ENCODE measurements at regions not wholly inside any gene's neighbourhood (a gene's known extent, or its start where the extent isn't known, plus 50 kb on each side); places are given as distances from the start of the nearest gene placed in this dataset.

GRCh38 chrX:19190902-19191301, 68.6 kb upstream of the ADGRG2 start:
- TF ChIP-seq ZNF416 (CRISPR knock-in tag; IDR thresholded peaks at IDR 0.05) = no peak
- TF ChIP-seq ZNF423 (CRISPR knock-in tag; IDR thresholded peaks at IDR 0.05) = no peak
- no peak for TF ChIP-seq ATF3 (CRISPR knock-in tag; conservative IDR thresholded peaks at IDR 0.05)
- no peak for TF ChIP-seq IRF1 (CRISPR knock-in tag; IDR thresholded peaks at IDR 0.05)
- TF ChIP-seq ZNF138 (CRISPR knock-in tag; conservative IDR thresholded peaks at IDR 0.05) = no peak
- no peak for TF ChIP-seq AR (CRISPR knock-in tag; IDR thresholded peaks at IDR 0.05)
- TF ChIP-seq NFE2L1 (CRISPR knock-in tag; IDR thresholded peaks at IDR 0.05) = no peak
- TF ChIP-seq NFATC4 (CRISPR knock-in tag; IDR thresholded peaks at IDR 0.05) = no peak
- no peak for TF ChIP-seq ETV6 (CRISPR knock-in tag; IDR thresholded peaks at IDR 0.05)
- no peak for TF ChIP-seq CREM (CRISPR knock-in tag; IDR thresholded peaks at IDR 0.05)
- no peak for TF ChIP-seq CDX4 (CRISPR knock-in tag; IDR thresholded peaks at IDR 0.05; ENCODE audit: borderline replicate concordance)
- no peak for TF ChIP-seq JUN (CRISPR knock-in tag; IDR thresholded peaks at IDR 0.05)
- no peak for TF ChIP-seq TP53 (CRISPR knock-in tag; IDR thresholded peaks at IDR 0.05)
- TF ChIP-seq ZNF121 (CRISPR knock-in tag; IDR thresholded peaks at IDR 0.05) = no peak
- no peak for TF ChIP-seq MLX (CRISPR knock-in tag; IDR thresholded peaks at IDR 0.05)
- no peak for TF ChIP-seq AFF4 (CRISPR knock-in tag; IDR thresholded peaks at IDR 0.05; ENCODE audit: borderline replicate concordance)
- TF ChIP-seq GABPB1 (CRISPR knock-in tag; IDR thresholded peaks at IDR 0.05) = no peak
- Mint-ChIP-seq H3K9me3 (peaks cover 5% of the 10 kb centered on the region), H3K27ac (no peak overlapping the region), H3K27me3 (ENCODE audit: low read depth) (no peaks in the 10 kb centered on the region; the same call in 1 of the 2 replicates), H3K4me1 (peaks cover 15% of the 10 kb centered on the region), H3K4me3 (no peak overlapping the region), H3K36me3 (peaks cover 5% of the 10 kb centered on the region; the same call in 1 of the 2 replicates)
- POLR2A ChIA-PET = no interaction called here
- CTCF ChIA-PET = no interaction called here
- ATAC-seq = no peak
- DNase-seq (ENCODE audit: low spot score) = no peak

GRCh38 chrX:19193565-19193964, 71.3 kb upstream of the ADGRG2 start:
- peaks cover 5% of the 10 kb centered on the region for H3K9me3 Mint-ChIP-seq
- peak; percentile 15 for DNase-seq (ENCODE audit: low spot score)
- H3K36me3 Mint-ChIP-seq = peaks cover 5% of the 10 kb centered on the region; the same call in 1 of the 2 replicates
- TF ChIP-seq SP1 (CRISPR knock-in tag; conservative IDR thresholded peaks at IDR 0.05) (no peak), GABPB1 (CRISPR knock-in tag; IDR thresholded peaks at IDR 0.05) (no peak), NR2C2 (CRISPR knock-in tag; IDR thresholded peaks at IDR 0.05) (no peak), NFE2L1 (CRISPR knock-in tag; IDR thresholded peaks at IDR 0.05) (no peak), ZNF317 (CRISPR knock-in tag; IDR thresholded peaks at IDR 0.05; ENCODE audit: borderline replicate concordance, low read depth) (no peak), ZBTB43 (CRISPR knock-in tag; IDR thresholded peaks at IDR 0.05) (no peak), MAX (CRISPR knock-in tag; IDR thresholded peaks at IDR 0.05) (no peak), PREB (CRISPR knock-in tag; IDR thresholded peaks at IDR 0.05; ENCODE audit: borderline replicate concordance) (no peak)
- H3K4me1 Mint-ChIP-seq = peaks cover 8% of the 10 kb centered on the region
- POLR2A ChIA-PET = no interaction called here
- H3K4me3 Mint-ChIP-seq = no peak overlapping the region
- H3K27ac Mint-ChIP-seq = no peak overlapping the region
- no peak; the same call in 1 of the 2 replicates for ATAC-seq
- CTCF ChIA-PET = interaction anchor here (0.6 to 1.7 kb wide), 4 partner anchors 74 to 187 kb away, joined by 3 to 5 read pairs (median 4); no protein-coding TSS in a partner anchor
- no peaks in the 10 kb centered on the region; the same call in 1 of the 2 replicates for H3K27me3 Mint-ChIP-seq (ENCODE audit: low read depth)
